ENCODE measurements at regions not wholly inside any gene's neighbourhood (a gene's known extent, or its start where the extent isn't known, plus 50 kb on each side); places are given as distances from the start of the nearest gene placed in this dataset.
A peak's percentile ranks its signal among the peaks of the same experiment; 100 is the strongest.
"Not testable (repeated sequence)": the region's sequence is repeated elsewhere in the genome, so short reads cannot be mapped to it uniquely, and the experiment has no call there.

GRCh38 chr13:70222926-70223325 is 114.7 kb upstream of the KLHL1 start:
- no peak for DNase-seq

GRCh38 chr13:70218618-70219017 is 110.4 kb upstream of the KLHL1 start:
- DNase-seq: no peak

- DNase-seq: not testable (repeated sequence)
Measured at GRCh38 chr13:70208968-70209367, 100.7 kb upstream of the KLHL1 start.

GRCh38 chr13:70206671-70207070 is 98.4 kb upstream of the KLHL1 start:
- no peak for DNase-seq

GRCh38 chr13:70203661-70204229 is 95.5 kb upstream of the KLHL1 start:
- DNase-seq: peak in 1 of 2 experiments; percentile 49

- DNase-seq: no peak
Measured at GRCh38 chr13:70191034-70191433, 82.8 kb upstream of the KLHL1 start.

- peak; percentile 15 to 70 for DNase-seq
Measured at GRCh38 chr13:70189981-70190380, 81.7 kb upstream of the KLHL1 start.

- no peak for DNase-seq
Measured at GRCh38 chr13:70188567-70188966, 80.3 kb upstream of the KLHL1 start.

- DNase-seq: no peak
Measured at GRCh38 chr13:70183041-70183440, 74.8 kb upstream of the KLHL1 start.
